Suprapubic skin (tissue), 4 donors: ENCODE measurements at regions not wholly inside any gene's neighbourhood (a gene's known extent, or its start where the extent isn't known, plus 50 kb on each side); places are given as distances from the start of the nearest gene placed in this dataset.

Experiments
- DNase-seq, 2 donors: peaks; one replicate each; pipeline ENCODE4 v3.0.0-alpha.2; 2019; ENCODE audit warnings: low spot score in 2 of 2
- H3K27ac ChIP-seq: fragments of 200-600 bp; sonication (generic); one replicate; pipeline ENCODE4 v1.5.1; 2019
- H3K27me3 ChIP-seq: fragments of 200-600 bp; sonication (generic); one replicate; pipeline ENCODE4 v1.5.1; 2019
- H3K36me3 ChIP-seq: fragments of 200-600 bp; sonication (generic); one replicate; pipeline ENCODE4 v1.5.1; 2019
- H3K4me1 ChIP-seq: fragments of 200-600 bp; sonication (generic); one replicate; pipeline ENCODE4 v1.5.1; 2019
- H3K4me3 ChIP-seq: fragments of 200-600 bp; sonication (generic); one replicate; pipeline ENCODE4 v1.5.1; 2019; ENCODE audit warnings: mild to moderate bottlenecking
- H3K9me3 ChIP-seq: fragments of 200-600 bp; sonication (generic); one replicate; pipeline ENCODE4 v1.5.1; 2019
- CTCF ChIP-seq, 2 donors: fragments of 200-600 bp in 1 of 2; fragments of 450-650 bp in 1 of 2; sonication (generic) in 1 of 2; IDR thresholded peaks; one replicate each; pipeline ENCODE4 v1.5.1; 2016 to 2019; ENCODE audit warnings: antibody characterized with exemption in 2 of 2, mild to moderate bottlenecking in 1 of 2, moderate library complexity in 1 of 2
- EP300 ChIP-seq: sonication (generic); formaldehyde crosslinking; IDR thresholded peaks from one replicate; pipeline ENCODE4 v1.6.1; 2017; ENCODE audit warnings: antibody characterized with exemption
- POLR2A ChIP-seq, 2 donors: fragments of 450-650 bp; IDR thresholded peaks; one replicate each; pipeline ENCODE4 v1.6.1; 2017; ENCODE audit warnings: antibody characterized with exemption in 2 of 2, mild to moderate bottlenecking in 2 of 2, moderate library complexity in 2 of 2
- POLR2AphosphoS5 ChIP-seq, 3 donors: sonication (generic); formaldehyde crosslinking; IDR thresholded peaks; one replicate each; pipeline ENCODE4 v1.6.1; 2017; ENCODE audit warnings: antibody characterized with exemption in 3 of 3
- WGBS: methylation state at CpG from one replicate; pipeline ENCODE4 v1.1.5; 2018; 5-methylcytosine and 5-hydroxymethylcytosine counted together

GRCh38 chr18:42298759-42299675 lies 344.0 kb downstream of the PIK3C3 start:
- Histone ChIP-seq H3K27ac (peak overlapping the region; percentile 59), H3K9me3 (no peaks in the 10 kb centered on the region), H3K36me3 (no peaks in the 10 kb centered on the region), H3K4me3 (peak overlapping the region; percentile 31), H3K4me1 (peaks cover 4% of the 10 kb centered on the region), H3K27me3 (no peaks in the 10 kb centered on the region)
- WGBS, result 34% methylated on average over 15 of the region's 15 CpGs
- TF ChIP-seq POLR2A (IDR thresholded peaks at IDR 0.05), result no peak
- TF ChIP-seq EP300, result no peak
- peak; percentile 63 to 81 for TF ChIP-seq CTCF (IDR thresholded peaks at IDR 0.05)
- no peak for TF ChIP-seq POLR2AphosphoS5 (IDR thresholded peaks at IDR 0.05)
- peak; percentile 80 to 82 for DNase-seq

GRCh38 chr18:42305869-42306593 lies 351.0 kb downstream of the PIK3C3 start:
- no peak for DNase-seq
- Histone ChIP-seq H3K4me1 (peaks cover 11% of the 10 kb centered on the region), H3K27me3 (no peaks in the 10 kb centered on the region), H3K36me3 (no peaks in the 10 kb centered on the region), H3K9me3 (no peaks in the 10 kb centered on the region), H3K4me3 (no peak overlapping the region), H3K27ac (no peak overlapping the region)
- TF ChIP-seq POLR2A (IDR thresholded peaks at IDR 0.05), result no peak
- no peak for TF ChIP-seq CTCF (IDR thresholded peaks at IDR 0.05)
- 78% methylated on average over 3 of the region's 3 CpGs for WGBS

GRCh38 chr18:42306594-42306980 lies 351.6 kb downstream of the PIK3C3 start:
- TF ChIP-seq POLR2A (IDR thresholded peaks at IDR 0.05), result no peak
- TF ChIP-seq POLR2AphosphoS5 (IDR thresholded peaks at IDR 0.05), result no peak
- TF ChIP-seq EP300, result no peak
- TF ChIP-seq CTCF (IDR thresholded peaks at IDR 0.05), result no peak
- Histone ChIP-seq H3K27me3 (no peaks in the 10 kb centered on the region), H3K27ac (no peak overlapping the region), H3K36me3 (no peaks in the 10 kb centered on the region), H3K9me3 (no peaks in the 10 kb centered on the region), H3K4me3 (no peak overlapping the region), H3K4me1 (peaks cover 16% of the 10 kb centered on the region)
- no peak for DNase-seq

GRCh38 chr18:42310956-42311355 lies 355.9 kb downstream of the PIK3C3 start:
- peak overlapping the region; percentile 45 for H3K27ac ChIP-seq
- H3K4me3 ChIP-seq, result no peak overlapping the region
- no peak for TF ChIP-seq POLR2A (IDR thresholded peaks at IDR 0.05)
- TF ChIP-seq EP300, result no peak
- TF ChIP-seq POLR2AphosphoS5 (IDR thresholded peaks at IDR 0.05), result peak in 1 of 3 donors; percentile 17
- DNase-seq, result peak in 1 of 2 donors; percentile 69
- WGBS, result 24% methylated on average over 3 of the region's 3 CpGs
- no peaks in the 10 kb centered on the region for H3K9me3 ChIP-seq
- peaks cover 20% of the 10 kb centered on the region for H3K4me1 ChIP-seq
- no peaks in the 10 kb centered on the region for H3K36me3 ChIP-seq
- no peaks in the 10 kb centered on the region for H3K27me3 ChIP-seq

- TF ChIP-seq EP300 (no peak), POLR2A (IDR thresholded peaks at IDR 0.05) (no peak), CTCF (IDR thresholded peaks at IDR 0.05) (no peak)
- WGBS, result 72% methylated on average over 1 of the region's 1 CpG
- H3K36me3 ChIP-seq, result no peaks in the 10 kb centered on the region
- H3K27ac ChIP-seq, result no peak overlapping the region
- no peaks in the 10 kb centered on the region for H3K9me3 ChIP-seq
- DNase-seq, result no peak
- H3K4me3 ChIP-seq, result no peak overlapping the region
- H3K27me3 ChIP-seq, result no peaks in the 10 kb centered on the region
- no peaks in the 10 kb centered on the region for H3K4me1 ChIP-seq
These were observed 371.7 kb downstream of the PIK3C3 start for GRCh38 chr18:42326752-42327151.
